Activated T-cell treated with anti-CD3 and anti-CD28 coated beads, Interleukin-2, amount 50 U/mL, for 4 hours (primary cell): ENCODE measurements at regions not wholly inside any gene's neighbourhood (a gene's known extent, or its start where the extent isn't known, plus 50 kb on each side); places are given as distances from the start of the nearest gene placed in this dataset.

Source experiments
- ATAC-seq, 2 donors: fragments of 200-7000 bp; cut with Tn5 transposase; one replicate each; pipeline ENCODE4 v1.10.0; 2021
- DNase-seq: peaks from one replicate; pipeline ENCODE4 v3.0.0-alpha.2; 2020
- H3K27me3 Mint-ChIP-seq: one replicate; pipeline ENCODE4 v1.8.0; 2021; ENCODE audit warnings: low read depth, mixed read lengths
- H3K36me3 Mint-ChIP-seq: one replicate; pipeline ENCODE4 v1.8.0; 2022; ENCODE audit warnings: mixed read lengths; ENCODE audit not compliant: insufficient read depth
- H3K4me1 Mint-ChIP-seq: one replicate; pipeline ENCODE4 v1.8.0; 2021; ENCODE audit warnings: low read depth, mixed read lengths
- H3K4me3 Mint-ChIP-seq: one replicate; pipeline ENCODE4 v1.8.0; 2021; ENCODE audit warnings: mild to moderate bottlenecking, moderate library complexity, mixed read lengths
- H3K9me3 Mint-ChIP-seq: one replicate; pipeline ENCODE4 v1.8.0; 2021; ENCODE audit warnings: mixed read lengths

GRCh38 chr5:57094753-57095683 is 78.8 kb upstream of the GPBP1 start:
- DNase-seq: no peak

GRCh38 chr5:57097526-57097925 is 76.3 kb upstream of the GPBP1 start:
- ATAC-seq: no peak
- Mint-ChIP-seq H3K4me3 (no peak overlapping the region), H3K4me1 (no peaks in the 10 kb centered on the region), H3K27me3 (peaks cover 3% of the 10 kb centered on the region), H3K9me3 (peaks cover 33% of the 10 kb centered on the region), H3K36me3 (peaks cover 4% of the 10 kb centered on the region)
- no peak for DNase-seq

More at GRCh38 chr5:57094753-57095683, 78.8 kb upstream of the GPBP1 start:
- Mint-ChIP-seq H3K4me1 (no peaks in the 10 kb centered on the region), H3K36me3 (peaks cover 4% of the 10 kb centered on the region), H3K9me3 (peaks cover 33% of the 10 kb centered on the region), H3K4me3 (no peak overlapping the region), H3K27me3 (peaks cover 3% of the 10 kb centered on the region)
- ATAC-seq: no peak

- ATAC-seq: no peak
- Mint-ChIP-seq H3K27me3 (peaks cover 3% of the 10 kb centered on the region), H3K36me3 (peaks cover 4% of the 10 kb centered on the region), H3K4me1 (no peaks in the 10 kb centered on the region), H3K4me3 (no peak overlapping the region), H3K9me3 (peaks cover 11% of the 10 kb centered on the region)
- no peak for DNase-seq
Measured at GRCh38 chr5:57102189-57102904, 71.5 kb upstream of the GPBP1 start.

- H3K27me3 Mint-ChIP-seq: peaks cover 3% of the 10 kb centered on the region
- H3K4me3 Mint-ChIP-seq: no peak overlapping the region
- ATAC-seq: no peak
Measured at GRCh38 chr5:57102905-57103255, 71.0 kb upstream of the GPBP1 start.

GRCh38 chr5:57103317-57103907 is 70.4 kb upstream of the GPBP1 start:
- Mint-ChIP-seq H3K4me3 (no peak overlapping the region), H3K4me1 (no peaks in the 10 kb centered on the region)
- DNase-seq: no peak

More at GRCh38 chr5:57102905-57103255, 71.0 kb upstream of the GPBP1 start:
- Mint-ChIP-seq H3K36me3 (no peaks in the 10 kb centered on the region), H3K9me3 (peaks cover 6% of the 10 kb centered on the region), H3K4me1 (no peaks in the 10 kb centered on the region)
- DNase-seq: no peak

GRCh38 chr5:57106661-57107060 is 67.2 kb upstream of the GPBP1 start:
- H3K27me3 Mint-ChIP-seq: peaks cover 3% of the 10 kb centered on the region

More at GRCh38 chr5:57103317-57103907, 70.4 kb upstream of the GPBP1 start:
- H3K27me3 Mint-ChIP-seq: peaks cover 3% of the 10 kb centered on the region
- H3K36me3 Mint-ChIP-seq: no peaks in the 10 kb centered on the region
- ATAC-seq: no peak
- peaks cover 4% of the 10 kb centered on the region for H3K9me3 Mint-ChIP-seq

GRCh38 chr5:57111993-57112392 is 61.9 kb upstream of the GPBP1 start:
- Mint-ChIP-seq H3K4me3 (no peak overlapping the region), H3K4me1 (peaks cover 4% of the 10 kb centered on the region), H3K9me3 (no peaks in the 10 kb centered on the region), H3K27me3 (no peaks in the 10 kb centered on the region), H3K36me3 (no peaks in the 10 kb centered on the region)
- DNase-seq (no peak), ATAC-seq (no peak)

More at GRCh38 chr5:57106661-57107060, 67.2 kb upstream of the GPBP1 start:
- DNase-seq: no peak
- H3K4me1 Mint-ChIP-seq: no peaks in the 10 kb centered on the region
- H3K9me3 Mint-ChIP-seq: no peaks in the 10 kb centered on the region
- H3K4me3 Mint-ChIP-seq: no peak overlapping the region
- no peaks in the 10 kb centered on the region for H3K36me3 Mint-ChIP-seq
- ATAC-seq: no peak

GRCh38 chr5:57113481-57113880 is 60.4 kb upstream of the GPBP1 start:
- Mint-ChIP-seq H3K4me1 (peaks cover 16% of the 10 kb centered on the region), H3K4me3 (no peak overlapping the region), H3K9me3 (no peaks in the 10 kb centered on the region), H3K27me3 (no peaks in the 10 kb centered on the region), H3K36me3 (no peaks in the 10 kb centered on the region)
- DNase-seq (no peak), ATAC-seq (no peak)

GRCh38 chr5:57117596-57117995 is 56.3 kb upstream of the GPBP1 start:
- ATAC-seq (peak; percentile 87 to 93), DNase-seq (peak; percentile 43)
- peaks cover 16% of the 10 kb centered on the region for H3K4me1 Mint-ChIP-seq
- H3K36me3 Mint-ChIP-seq: no peaks in the 10 kb centered on the region
- no peaks in the 10 kb centered on the region for H3K9me3 Mint-ChIP-seq
- H3K27me3 Mint-ChIP-seq: no peaks in the 10 kb centered on the region
- no peak overlapping the region for H3K4me3 Mint-ChIP-seq

GRCh38 chr5:57119031-57119430 is 54.8 kb upstream of the GPBP1 start:
- H3K36me3 Mint-ChIP-seq: no peaks in the 10 kb centered on the region
- peaks cover 4% of the 10 kb centered on the region for H3K9me3 Mint-ChIP-seq
- peaks cover 16% of the 10 kb centered on the region for H3K4me1 Mint-ChIP-seq
- no peak overlapping the region for H3K4me3 Mint-ChIP-seq
- DNase-seq: no peak
- no peaks in the 10 kb centered on the region for H3K27me3 Mint-ChIP-seq
- ATAC-seq: no peak

GRCh38 chr5:57124014-57124413 is 49.8 kb upstream of the GPBP1 start:
- no peak for ATAC-seq
- Mint-ChIP-seq H3K36me3 (no peaks in the 10 kb centered on the region), H3K4me3 (no peak overlapping the region), H3K27me3 (no peaks in the 10 kb centered on the region), H3K9me3 (peaks cover 6% of the 10 kb centered on the region), H3K4me1 (no peaks in the 10 kb centered on the region)
- no peak for DNase-seq
